ENCODE measurements at regions not wholly inside any gene's neighbourhood (a gene's known extent, or its start where the extent isn't known, plus 50 kb on each side); places are given as distances from the start of the nearest gene placed in this dataset.

- in situ Hi-C loops (cut with HindIII; ENCODE audit: low sequenced_read_pairs): no loop called here
- no peak for DNase-seq (ENCODE audit: low spot score)
Observed at GRCh38 chr19:5261156-5261890, 79.3 kb downstream of the PTPRS start.

DNA sequence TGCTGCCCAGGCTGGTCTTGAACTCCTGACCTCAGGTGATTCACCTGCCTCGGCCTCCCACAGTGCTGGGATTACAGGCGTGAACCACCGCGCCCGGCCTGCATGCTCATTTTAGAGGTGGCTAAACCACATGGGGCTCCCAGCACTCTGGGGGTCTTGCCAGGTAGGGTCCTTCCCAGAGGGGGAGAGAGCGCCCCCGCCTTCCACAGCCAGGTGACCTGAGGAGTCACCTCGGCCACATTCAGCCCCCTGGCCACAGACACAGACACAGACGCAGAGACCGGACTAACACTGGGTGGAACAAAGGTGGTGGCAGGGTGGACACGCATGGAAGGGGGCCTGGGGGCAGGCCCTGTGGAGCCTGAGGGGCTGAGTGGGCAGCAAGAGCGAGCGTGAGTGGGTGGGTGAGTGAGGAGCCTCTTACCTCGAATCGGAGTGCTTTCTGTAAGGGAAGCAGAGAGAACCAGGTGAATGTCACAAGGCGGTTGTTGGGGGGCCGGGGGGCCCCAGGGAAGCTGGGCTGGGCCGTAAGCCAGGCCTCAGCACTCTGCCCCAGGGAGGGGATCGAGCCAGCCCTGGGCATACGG, 80.1 kb downstream of the PTPRS start:
- in situ Hi-C loops (cut with HindIII; ENCODE audit: low sequenced_read_pairs): no loop called here
- DNase-seq (ENCODE audit: low spot score): no peak

DNA sequence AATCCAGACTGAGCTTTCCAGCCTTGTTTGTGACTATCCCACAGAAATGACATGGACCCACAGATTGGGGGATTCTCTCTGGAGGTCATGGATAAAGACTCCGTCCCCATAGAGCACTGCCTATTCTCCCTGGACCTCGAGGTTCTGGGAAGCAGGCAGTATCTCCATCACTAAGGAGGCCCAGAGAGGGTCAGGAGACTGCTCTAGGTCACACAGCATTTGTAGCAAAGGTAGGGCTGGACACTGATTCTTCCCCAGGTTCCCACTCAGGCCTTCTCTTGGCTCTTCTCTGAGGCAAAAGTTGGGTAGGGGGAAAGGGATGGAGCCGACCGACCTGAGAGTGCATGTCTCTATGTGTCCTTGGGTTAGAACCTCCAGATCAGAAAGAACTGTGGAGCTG, 80.9 kb downstream of the PTPRS start:
- in situ Hi-C loops (cut with HindIII; ENCODE audit: low sequenced_read_pairs): no loop called here
- DNase-seq (ENCODE audit: low spot score): no peak

DNA sequence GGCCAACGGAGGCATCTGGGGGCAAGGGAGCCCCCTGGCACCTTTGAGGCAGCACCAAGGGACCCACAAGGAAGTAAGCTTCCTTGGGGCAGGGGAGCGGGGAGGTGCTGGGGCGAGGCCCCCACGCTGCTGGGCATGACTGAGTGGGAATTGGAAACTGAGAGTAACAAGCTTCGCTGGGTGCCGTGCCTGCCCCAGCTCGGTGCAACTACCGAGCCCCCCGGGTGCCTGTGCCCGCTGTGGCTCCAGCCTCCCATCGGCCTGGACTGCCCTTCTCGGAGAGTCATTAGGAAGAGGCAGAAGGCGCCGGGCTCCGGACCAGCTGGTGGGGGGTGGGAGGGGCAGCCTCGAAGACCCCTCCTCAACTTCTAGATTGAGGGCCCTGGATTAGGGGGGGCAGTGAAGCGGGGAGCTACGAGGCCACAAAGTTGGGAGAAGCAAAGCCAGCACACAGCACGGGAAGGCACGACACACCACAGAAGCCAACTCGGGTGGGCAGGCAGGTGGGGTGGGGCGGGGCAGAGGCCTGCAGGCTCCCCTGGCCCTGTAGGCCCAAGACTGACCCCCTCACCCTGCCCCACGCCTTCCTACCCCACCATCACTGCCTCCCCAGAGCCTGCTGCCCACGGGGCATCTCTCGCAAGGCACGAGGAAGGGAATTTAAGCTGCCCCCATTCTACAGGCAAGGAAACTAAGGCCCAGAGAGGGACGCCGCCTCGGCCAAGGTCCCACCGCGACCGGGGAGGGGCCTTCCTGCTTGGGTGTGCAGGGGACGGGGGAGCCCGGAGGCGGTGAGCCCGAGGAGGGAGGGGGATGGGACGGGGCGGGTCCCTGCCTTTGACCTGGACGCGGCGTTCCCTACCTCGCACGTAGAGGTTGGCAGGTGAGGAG, 83.2 kb downstream of the PTPRS start:
- in situ Hi-C loops (cut with HindIII; ENCODE audit: low sequenced_read_pairs): no loop called here
- DNase-seq (ENCODE audit: low spot score): no peak

- in situ Hi-C loops (cut with HindIII; ENCODE audit: low sequenced_read_pairs): no loop called here
- DNase-seq (ENCODE audit: low spot score): no peak
Observed at GRCh38 chr19:5255602-5256231, 84.9 kb downstream of the PTPRS start.

DNA sequence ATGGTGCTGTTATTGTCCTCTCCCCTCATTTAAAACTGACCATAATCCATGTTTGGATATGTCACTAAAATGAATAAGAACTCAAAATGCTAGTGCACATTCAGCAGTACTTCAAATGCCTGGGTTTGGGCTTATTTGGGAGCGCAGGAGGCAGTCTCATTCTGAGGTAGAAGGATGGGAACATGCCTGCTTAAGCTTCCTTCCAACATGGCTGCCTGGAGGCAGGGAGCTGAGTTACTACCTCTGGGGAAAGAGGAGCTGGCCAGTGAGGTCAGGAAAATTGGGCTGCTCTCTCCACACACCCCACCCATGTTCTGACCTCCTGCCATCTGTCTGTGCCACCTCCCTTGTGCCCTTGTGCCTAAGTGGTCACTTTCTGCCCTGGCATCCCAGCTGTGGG, 85.7 kb downstream of the PTPRS start:
- no peak for DNase-seq (ENCODE audit: low spot score)
- in situ Hi-C loops (cut with HindIII; ENCODE audit: low sequenced_read_pairs): no loop called here

- in situ Hi-C loops (cut with HindIII; ENCODE audit: low sequenced_read_pairs): no loop called here
- DNase-seq (ENCODE audit: low spot score): no peak
Observed at GRCh38 chr19:5254543-5254942, 86.1 kb downstream of the PTPRS start.

DNA sequence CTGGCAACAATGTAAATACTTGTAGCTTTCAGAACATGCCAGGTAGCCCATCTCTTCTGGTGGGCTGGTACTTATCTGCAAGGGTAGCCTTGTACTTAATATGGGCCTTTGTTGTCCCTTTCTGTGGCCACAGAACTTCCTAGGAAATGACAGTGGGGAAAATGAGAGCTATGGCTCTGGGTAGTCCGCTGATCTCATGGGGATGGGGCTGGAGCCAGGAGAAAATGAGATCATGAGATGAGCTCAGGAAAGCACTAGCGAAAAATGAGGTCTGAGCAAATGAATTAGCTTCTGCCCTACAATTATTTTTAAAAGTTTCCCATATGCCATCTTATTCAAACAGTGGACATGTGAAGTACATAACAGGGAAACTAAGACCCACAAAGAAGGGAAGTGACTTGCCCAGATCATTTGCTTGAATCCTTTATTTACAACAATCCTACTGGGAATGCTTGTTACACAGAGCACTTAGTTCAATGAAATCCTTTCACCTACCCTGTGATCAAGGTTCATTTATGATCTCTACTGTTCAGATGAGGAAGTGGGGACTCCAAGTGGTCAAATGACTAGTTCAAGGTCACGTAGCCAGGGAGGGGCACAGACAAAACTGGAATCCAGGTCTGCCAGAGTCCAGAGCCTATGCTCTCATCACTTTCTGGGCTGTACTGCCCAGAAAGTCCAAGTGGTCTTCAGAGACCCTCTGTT, 87.1 kb downstream of the PTPRS start:
- in situ Hi-C loops (cut with HindIII; ENCODE audit: low sequenced_read_pairs): no loop called here
- DNase-seq (ENCODE audit: low spot score): no peak

- in situ Hi-C loops (cut with HindIII; ENCODE audit: low sequenced_read_pairs): no loop called here
- DNase-seq (ENCODE audit: low spot score): no peak
Observed at GRCh38 chr19:5251096-5252065, 89.2 kb downstream of the PTPRS start.

- DNase-seq (ENCODE audit: low spot score): peak; percentile 63
- in situ Hi-C loops (cut with HindIII; ENCODE audit: low sequenced_read_pairs): no loop called here
Observed at GRCh38 chr19:5250127-5250659, 90.4 kb downstream of the PTPRS start.

- no peak for DNase-seq (ENCODE audit: low spot score)
- in situ Hi-C loops (cut with HindIII; ENCODE audit: low sequenced_read_pairs): no loop called here
Observed at GRCh38 chr19:5249526-5249925, 91.1 kb downstream of the PTPRS start.

DNA sequence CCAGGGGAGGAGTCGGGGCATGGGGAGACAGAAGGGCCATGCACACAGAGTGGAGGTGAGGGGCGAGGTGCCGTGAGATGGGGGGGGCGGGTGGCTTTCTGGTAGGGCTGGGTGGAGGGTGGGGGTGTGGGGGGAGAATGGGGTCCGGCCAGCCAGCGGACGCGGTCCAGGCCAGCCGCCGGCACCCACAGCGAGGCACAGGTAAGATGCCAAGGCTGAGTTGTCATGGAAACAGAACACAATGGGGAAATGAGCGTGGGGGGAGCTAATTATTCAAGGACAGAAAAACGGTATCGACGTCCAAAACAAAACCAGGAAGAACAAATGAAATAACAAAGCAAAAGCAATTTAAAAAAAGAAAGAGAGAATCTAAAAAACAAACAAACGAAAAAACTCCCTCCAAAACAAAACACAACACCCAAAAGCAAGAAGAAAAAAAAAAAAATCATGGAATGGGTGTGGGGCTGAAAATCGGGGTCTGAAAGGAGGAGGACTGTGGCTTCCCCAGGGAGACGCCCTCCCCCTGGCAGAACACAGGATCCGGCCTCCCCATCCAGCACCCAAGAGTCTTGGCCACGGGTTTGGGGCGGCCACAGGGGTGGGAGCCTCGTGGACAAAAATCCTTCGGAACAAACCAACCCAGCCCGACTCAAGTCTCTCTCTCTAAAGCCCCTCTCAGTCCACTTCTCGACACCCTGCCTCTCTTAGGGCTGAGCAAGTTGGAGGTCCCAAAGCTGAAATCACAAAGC, 92.5 kb downstream of the PTPRS start:
- DNase-seq (ENCODE audit: low spot score): no peak
- in situ Hi-C loops (cut with HindIII; ENCODE audit: low sequenced_read_pairs): no loop called here

DNA sequence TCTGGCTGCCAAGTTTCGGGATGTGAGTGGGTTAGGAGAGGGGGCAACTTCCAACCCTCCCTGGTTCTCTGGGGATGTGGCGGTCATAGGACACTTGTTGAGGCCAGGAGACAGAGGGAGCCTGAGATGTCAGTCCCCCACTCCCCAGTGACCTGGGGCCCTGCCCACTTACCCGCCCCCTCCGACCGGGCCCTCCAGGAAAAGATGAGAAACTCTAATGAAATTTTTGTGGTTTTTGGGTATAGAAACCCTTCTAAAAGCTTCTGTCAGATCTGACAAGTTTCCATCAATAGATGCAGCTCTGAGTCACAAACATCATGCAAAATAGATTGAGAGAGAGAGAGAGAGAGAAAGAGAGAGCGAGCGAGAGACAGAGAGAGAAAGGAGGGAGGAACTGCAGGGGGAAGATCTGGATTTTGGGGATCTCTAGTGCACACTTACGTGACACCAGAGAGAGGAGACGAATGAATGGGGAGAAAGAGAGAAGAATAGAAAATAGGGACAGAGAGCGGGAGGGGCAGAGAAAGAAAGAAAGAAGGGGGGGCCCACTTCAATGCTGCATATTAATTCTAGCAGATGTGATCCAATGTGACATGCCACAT, 94.0 kb downstream of the PTPRS start:
- in situ Hi-C loops (cut with HindIII; ENCODE audit: low sequenced_read_pairs): no loop called here
- no peak for DNase-seq (ENCODE audit: low spot score)

DNA sequence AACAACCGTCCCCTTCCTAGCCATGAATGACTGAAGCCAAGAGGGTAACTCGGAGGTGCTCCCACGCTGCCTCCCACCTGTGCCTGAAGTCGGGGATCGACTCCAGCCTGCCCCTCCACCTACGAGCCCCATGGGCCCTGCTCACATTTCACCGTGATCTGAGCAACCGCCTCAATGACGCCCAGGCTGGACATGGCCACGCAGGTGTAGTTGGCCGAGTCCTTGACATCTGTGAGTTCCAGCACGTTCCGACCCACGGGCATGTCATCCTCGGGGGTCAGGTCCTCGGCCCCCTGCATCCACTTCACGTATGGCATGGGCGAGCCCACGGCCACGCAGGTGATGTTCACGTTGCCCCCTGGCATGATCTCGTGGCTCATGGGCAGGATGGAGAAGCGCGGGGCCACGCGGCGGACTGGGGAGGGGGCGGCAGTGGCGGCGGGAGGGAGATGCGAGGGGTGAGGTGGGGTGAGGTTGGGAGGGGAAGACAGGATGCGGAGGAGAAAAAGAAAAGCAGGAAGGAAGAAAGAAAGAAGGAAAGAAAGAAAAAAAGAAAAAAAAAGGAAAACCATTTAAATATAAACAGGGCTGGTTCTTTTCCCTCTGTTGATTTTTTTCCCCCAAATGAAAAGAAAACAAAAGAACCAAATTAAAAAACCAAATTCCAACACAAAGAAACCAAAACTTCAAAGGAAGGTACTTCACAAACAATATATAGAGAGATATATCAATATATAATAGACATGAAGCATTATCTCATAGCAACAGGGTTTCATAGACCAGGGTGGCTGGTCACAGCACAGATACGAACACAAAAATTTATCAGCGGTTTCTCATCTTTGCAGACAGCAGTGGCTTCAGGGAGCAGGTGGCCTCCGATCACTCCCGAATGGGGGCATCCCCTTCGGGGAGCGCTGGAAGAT, 94.7 kb downstream of the PTPRS start:
- no peak for DNase-seq (ENCODE audit: low spot score)
- in situ Hi-C loops (cut with HindIII; ENCODE audit: low sequenced_read_pairs): no loop called here

DNA sequence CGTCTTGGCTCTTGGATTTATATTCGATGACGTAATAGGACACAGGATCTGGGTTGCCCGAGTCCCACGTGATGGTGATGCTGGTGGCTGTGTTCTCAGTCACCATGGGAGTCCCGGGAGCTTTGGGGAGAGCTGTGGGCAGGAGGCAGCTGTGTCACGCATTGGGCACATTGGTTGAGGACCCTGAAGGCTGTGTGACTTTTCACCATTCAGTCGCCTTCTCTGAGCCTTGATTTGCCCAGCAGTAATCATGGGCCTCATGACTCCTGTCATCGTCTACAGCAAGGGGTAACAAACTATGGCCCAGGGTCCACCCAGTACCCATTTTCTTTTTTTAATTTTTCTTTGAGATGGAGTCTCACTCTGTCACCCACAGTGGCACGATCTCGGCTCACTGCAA, 96.3 kb downstream of the PTPRS start:
- in situ Hi-C loops (cut with HindIII; ENCODE audit: low sequenced_read_pairs): no loop called here
- no peak for DNase-seq (ENCODE audit: low spot score)

- in situ Hi-C loops (cut with HindIII; ENCODE audit: low sequenced_read_pairs): no loop called here
- DNase-seq (ENCODE audit: low spot score): no peak
Observed at GRCh38 chr19:5243878-5244277, 96.7 kb downstream of the PTPRS start.

All from G401 (cell line).